Activated CD4-positive, CD25-positive, alpha-beta regulatory T cell (primary cell): ENCODE measurements at regions not wholly inside any gene's neighbourhood (a gene's known extent, or its start where the extent isn't known, plus 50 kb on each side); places are given as distances from the start of the nearest gene placed in this dataset.

Experiments
- DNase-seq, 4 experiments: peaks; one replicate each; lab custom pipeline; 2025; lab: John Stamatoyannopoulos, UW

DNA sequence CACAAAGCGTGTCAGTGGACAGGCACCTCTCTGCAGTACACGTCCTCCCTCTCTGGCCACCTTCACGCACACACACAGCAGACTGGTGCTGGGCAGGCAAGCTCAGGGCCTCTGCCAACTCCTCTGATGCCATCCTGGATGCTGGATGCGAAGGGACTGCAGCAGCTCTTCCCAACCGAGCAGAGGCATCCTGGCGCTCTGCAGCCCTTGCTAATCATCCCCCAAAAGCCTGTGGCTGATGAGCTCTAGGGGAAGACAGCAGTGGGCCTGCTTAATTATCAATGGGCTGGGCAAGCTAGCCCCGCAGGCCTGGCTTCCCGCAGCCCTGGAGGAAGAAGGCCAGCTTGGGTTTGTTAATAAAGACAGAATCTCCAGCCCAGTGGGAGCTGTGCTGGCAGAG lies 71.3 kb upstream of the TEX51 start:
- DNase-seq: no peak

DNA sequence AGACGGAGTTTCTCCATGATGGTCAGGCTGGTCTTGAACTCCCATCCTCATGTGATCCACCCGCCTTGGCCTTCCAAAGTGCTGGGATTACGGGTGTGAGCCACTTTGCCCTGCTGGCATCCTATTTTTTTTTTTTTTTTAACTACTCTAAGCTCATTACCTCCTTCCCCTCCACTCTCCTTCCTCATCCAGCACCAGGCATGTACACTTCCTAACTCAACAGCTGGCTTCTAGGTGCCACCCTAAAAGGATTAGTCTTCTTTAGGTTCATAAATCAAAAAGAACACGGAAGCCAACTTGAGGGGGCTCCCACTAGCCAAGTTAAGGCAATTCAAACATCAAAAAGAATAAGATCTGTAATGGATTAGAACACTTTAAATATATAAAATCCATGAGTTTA lies 70.6 kb upstream of the TEX51 start:
- DNase-seq: no peak

DNA sequence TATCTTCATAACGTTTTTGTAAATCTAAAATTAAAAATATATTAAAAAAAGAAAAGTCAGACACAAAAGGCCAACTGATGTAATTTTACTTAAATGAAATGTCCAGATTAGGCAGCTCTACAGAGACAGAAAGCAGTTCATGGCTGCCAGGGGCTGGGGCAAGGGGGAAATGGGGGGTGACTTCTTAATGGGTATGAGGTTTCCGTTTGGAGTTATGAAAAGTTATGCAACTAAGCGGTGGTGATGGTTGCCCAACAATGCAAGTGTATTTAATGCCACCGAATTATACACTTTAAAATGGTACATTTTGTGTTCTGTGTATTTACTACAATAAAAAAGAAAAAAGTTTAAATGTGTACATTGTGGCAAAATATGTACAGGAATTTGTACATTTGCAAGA lies 70.2 kb upstream of the TEX51 start:
- no peak for DNase-seq

DNA sequence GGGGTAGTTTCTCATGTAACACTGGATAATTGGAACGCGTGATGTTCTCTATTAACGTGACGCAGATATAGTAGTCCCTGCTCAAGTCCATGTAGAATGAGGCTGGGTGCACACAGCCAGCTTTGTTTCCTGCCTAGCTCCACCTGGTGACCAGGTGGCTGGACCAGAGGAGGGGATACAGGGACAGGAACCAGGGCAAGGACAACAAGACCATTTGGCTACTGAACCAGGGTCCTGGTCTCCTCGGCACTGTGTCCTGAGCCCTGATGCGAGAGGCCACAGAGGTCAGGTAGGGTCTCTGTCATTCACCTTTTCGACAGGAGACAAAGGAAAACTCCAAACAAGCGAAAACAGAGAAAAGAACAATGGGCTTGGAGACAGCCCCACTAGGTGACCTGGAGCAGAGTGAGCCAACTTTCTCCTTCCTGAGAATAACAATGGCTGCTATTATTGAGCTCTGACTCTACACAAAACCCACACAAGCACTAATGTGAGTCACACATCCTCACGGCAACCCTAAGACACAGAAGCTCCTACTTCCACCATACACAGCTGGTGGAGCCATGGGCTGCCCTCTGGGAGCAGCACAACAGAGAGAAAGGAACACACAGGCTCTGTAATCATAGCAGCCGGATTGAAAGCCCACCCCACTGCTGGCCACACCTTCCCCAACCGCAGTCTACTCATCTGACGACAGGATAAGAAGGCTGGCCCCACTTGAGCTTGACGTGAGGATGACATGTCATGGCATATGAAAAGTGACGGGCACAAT lies 67.3 kb upstream of the TEX51 start:
- no peak for DNase-seq

DNA sequence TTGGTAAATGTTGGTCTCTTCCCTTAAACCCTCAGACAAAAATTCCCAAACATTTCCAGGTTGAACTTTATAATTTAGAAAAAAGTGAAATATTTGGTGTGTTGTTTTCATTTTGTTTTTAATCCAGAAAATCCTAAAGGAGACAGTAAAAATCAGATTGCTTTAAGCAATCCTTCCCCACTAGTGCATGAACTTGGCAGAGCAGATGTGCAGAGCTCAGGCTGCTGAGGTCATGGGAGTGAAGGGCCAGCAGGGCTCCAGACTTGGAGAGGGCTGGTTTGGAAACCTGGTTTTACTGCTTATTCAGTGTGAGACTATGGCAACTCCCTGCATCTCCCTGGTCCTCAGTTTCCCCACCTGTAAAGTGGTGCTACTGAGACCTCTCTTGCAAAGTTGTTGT lies 66.7 kb upstream of the TEX51 start:
- DNase-seq: no peak

DNA sequence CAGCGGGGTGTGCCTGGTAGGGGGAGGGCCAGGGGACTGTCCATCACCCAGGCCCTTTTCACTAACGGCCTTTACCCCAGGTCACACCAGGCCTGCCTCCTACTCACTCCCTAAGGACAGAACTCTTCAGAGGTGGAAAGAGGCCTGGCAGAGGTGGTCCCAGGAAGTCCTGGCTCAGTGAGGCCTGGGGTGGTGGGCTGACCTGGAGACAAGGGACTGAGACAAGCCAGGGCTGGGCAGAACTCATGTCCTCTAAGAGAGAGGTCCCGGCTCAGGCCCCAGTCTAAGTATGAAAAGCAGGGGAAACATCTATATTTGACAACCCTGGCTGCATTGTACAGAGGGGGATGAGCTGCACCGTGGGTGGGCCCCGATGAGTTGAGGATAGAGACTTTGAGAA lies 65.9 kb upstream of the TEX51 start:
- DNase-seq: no peak

DNA sequence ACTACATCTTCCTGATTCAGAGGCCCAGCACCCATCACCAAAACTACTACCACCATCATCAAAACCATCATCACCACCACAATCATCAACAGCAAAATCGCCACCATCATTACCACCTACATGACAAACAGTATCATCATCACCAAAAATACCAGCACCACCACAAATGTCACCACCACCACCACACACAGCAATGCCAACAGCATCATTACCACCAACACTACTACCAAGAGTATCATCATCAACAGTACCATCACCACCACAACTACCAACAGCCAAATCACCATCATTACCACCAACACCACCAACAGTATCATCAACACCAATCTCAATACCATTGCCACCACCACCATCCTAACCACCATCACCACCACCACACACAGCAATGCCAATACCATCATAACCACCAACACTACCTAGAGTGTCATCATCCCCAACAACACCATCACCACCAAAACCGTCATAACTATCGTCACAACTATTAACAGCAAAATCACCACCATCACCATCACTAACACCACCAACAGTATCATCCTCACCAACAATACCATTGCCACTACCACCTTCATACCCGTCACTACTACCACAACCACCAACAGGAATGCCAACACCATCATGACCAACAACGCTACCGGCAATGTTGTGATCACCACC lies 64.6 kb upstream of the TEX51 start:
- no peak for DNase-seq

DNA sequence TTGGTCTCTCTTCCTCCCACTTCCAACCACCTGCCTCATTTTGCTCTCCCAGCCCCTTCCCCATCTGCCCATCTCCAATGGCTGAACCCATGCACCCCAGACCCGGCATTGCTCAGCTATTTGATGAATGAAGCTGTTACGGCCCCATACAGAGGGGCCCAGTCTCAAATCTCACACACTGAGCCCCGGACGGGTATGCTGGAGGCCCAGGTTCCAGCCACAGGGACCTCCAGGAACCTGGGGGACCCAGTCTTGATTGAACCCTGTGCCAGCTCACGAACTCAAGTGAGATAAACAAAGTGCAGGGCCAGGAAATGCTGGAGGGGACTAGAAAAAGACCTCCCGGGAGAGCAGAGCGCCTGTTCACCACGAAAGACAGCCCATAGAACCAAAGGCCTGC lies 63.4 kb upstream of the TEX51 start:
- DNase-seq: no peak

DNA sequence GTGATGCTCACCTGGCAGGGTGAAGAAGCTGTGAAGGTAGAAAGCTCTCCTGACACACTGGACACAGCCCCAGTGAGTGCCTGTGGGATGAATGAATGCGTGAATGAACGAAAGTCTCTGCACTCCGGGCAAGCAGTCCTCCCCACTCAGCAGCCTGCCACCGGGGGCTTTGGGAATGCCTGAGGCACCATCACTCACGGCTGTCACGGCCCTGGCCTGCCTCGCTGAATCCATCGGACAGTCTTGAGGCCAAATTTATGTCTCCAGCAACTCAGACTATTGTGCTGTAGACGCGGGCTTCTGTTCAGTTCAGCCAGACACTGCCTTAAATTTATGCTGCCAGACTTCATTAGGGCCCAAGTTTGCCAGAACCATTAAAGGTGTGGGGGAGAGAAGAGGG lies 62.9 kb upstream of the TEX51 start:
- no peak for DNase-seq

DNA sequence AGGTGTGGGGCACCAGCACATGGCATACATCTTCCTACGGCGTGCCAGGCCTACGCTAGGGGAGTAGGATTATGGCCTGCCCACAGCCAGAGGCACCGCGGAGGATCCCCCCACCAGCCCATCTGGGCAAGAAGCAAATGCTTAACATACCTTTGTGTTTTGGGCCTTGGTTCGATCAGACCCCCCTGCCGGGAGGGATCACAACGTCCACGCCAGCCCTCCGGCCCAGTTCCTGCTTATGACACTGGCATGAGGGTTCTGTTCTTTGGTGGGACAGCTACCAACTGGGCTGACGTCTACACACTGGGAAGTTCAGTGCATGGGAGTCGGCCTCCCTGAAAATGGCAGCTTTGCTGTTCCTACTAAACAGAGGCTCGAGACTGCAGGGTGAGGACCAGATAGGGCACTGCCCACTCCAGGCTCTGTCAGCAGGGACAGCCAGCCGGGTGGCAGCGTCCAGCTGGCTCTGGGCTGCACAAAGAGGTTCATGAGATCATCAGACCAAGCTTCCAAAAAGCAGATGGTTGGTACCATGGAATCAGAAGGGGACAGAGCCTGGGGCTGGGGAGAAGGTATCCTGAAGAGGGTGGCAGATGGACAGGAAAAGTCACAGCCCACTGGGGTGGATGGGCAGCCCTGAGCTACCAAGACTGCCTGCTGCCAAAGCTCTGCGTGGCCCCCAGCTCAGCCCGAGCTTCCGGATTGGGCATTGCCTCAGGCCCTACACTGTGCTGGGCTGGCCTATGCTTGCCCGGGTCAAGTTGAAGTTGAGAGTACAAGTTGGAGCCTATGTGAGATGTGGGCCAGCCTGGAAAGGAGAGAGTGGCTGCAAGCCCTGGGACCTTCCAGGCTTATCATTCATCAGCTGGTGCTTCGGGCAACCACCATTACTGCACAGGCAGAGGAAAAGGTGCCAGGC lies 61.7 kb upstream of the TEX51 start:
- DNase-seq: no peak

DNA sequence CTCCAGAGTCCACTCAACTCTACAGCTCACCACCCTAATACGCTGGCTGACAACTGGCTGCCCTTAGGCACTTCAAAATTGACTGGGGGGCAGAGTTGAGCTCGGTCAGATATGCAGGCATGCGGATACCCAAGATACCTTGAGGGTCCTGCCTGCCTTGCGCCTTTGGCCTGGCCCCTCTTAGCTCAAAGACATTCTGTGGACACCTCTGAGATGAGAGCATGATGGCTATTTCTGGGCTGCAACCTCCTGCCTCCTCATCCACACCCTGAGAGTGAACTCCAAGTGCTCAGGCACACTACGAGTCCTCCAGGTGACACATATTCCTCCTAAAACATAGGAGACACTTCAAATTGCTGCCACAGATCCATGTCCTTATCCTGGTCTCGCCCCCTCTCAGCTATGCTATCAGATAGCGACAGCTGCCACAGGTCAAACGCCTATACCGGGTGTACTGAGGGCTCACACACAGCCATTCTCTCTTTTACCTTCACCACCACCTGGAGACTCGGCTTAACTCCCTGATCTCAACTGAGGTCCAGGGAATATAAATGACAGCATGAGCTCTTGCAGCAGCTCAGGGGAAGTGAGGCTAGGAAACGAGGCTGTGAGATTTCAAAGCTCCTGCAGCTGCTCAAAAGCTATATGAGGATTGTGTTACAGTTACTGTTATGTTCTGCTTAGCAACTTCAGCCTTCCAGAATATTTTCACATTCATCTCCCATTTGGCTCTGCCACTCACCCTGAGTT lies 60.5 kb upstream of the TEX51 start:
- no peak for DNase-seq

DNA sequence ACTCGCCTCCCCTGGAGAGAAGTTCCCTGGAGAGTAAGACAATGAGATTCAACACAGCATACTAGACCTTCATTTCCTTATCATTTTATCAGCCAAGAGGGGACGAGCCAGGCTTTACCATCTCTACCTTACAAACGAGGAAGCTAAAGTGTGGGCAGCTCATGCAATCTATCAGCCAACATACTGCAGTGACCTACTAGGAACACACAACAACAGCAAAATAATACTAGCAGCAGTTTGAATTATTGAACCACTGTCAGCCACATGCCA lies 60.0 kb upstream of the TEX51 start:
- DNase-seq: no peak

DNA sequence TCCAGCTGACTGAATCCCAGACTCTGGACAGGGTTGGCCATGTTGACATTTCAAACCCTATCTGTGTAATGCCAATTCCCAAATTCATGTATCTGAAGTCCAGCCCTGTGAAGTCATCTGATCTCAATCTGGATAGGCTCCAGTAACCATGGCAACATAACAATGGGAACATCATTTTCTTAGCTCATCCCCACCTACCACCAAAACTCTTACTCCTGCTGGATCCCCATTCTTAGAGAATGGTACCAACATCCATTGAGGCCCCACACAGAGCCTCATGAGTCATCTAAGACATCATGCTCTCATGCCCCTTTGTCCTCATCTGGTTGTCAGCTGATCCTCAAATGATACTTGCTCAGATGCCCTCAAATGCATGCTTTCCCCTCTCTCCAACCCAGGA lies 58.9 kb upstream of the TEX51 start:
- DNase-seq: no peak

DNA sequence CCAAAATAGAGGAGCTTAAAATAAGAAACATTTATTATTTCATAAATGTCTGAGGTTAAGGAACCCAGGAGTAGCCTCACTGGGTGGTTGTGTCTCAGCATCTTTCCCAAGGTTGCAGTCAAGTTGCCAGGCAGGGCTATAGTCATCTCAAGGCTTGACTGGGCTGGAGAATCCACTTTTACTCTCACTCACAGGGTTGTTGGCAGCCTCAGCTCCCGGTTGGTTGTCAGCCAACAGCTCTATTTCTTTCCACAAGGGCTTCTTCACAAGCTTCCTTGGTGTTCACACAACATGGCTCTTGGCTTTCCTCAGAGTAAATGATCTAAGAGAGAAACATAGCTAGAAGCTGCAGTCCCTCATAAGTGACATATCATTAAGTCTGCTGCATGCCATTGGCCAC lies 55.6 kb upstream of the TEX51 start:
- DNase-seq: no peak

DNA sequence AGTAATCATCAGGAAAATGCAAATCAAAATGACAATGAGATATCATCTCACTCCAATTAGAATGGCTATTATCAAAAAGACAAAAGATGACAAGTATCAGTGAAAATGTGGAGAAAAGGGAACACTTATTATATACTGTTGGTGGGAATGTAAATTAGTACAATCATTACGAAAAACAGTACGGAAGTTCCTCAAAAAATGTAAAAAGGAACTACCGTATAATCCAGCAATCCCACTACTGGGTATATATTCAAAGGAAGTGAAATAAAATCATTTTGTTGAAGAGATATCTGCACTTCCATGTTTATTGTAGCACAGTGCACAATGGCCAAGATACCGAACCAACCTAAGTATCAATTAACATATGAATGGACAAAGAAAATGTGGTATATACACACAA lies 52.4 kb upstream of the TEX51 start:
- DNase-seq: no peak
